ENCODE measurements at regions not wholly inside any gene's neighbourhood (a gene's known extent, or its start where the extent isn't known, plus 50 kb on each side); places are given as distances from the start of the nearest gene placed in this dataset.

DNA sequence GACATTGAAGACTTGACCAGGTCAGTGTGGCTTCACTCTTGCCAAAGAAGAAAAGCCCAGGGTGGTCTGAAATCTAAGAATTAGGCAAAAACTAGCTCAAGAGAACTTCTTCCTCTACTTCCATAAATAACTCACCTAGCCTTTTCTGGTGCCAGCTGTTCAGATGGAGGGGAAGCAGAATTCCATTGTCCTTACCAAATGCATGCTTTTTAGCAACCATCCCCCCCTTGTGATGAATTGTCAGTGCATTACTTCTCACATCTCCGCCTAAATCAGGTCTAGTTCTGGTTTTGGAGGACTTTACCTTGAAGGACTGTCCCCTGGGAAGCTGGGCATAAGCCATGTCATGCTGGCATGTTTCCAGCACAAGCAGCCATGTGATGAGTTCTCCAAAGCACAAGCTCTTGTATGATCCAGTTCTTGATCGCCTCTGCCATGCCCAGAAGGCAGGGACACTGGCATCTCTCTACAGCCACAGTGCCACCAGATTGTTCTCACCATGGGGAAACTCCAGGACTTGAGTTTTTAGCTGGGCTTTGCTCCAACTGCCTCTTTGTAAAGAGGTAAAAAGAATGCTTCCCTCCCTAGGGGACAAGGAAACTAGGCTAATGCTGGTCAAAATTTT, 96.4 kb upstream of the IL12A start:
- no peak for DNase-seq

DNA sequence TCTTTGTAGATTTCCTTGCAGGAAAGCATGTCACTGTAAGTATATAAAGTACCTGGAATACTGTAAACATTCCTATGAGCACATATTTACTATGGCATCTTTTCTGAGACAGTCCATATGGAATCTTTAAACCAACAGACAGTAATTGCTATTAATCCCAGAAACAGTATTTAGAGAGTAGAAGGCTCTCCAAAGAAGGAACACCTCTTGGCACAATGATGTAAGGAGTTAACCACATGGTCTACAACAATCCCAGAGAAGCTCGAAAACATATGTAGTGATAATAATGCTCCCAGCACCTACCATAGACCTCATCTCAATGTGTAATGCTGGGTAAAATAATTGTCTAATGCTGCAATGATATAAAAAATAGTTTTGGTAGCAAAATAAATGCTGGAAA, 95.8 kb upstream of the IL12A start:
- no peak for DNase-seq

DNA sequence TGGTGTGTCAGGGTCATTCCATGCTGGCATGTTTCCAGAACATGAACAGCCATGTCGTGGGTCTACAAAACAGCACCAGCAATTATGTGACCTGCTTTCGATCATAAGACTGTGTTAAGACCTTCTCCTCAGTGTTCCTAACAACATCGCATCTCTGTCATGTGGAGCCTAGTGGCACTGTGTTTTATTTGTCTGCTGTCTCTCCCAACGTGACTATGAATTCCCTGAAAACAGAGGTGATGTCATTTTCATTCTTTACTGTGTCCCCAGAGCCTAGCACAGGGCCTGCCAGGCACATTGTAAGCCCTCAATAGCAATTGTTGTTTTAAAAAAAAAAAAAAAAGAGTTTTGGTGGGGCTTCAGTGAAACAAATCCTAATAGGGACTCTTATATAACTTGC, 94.2 kb upstream of the IL12A start:
- no peak for DNase-seq

DNA sequence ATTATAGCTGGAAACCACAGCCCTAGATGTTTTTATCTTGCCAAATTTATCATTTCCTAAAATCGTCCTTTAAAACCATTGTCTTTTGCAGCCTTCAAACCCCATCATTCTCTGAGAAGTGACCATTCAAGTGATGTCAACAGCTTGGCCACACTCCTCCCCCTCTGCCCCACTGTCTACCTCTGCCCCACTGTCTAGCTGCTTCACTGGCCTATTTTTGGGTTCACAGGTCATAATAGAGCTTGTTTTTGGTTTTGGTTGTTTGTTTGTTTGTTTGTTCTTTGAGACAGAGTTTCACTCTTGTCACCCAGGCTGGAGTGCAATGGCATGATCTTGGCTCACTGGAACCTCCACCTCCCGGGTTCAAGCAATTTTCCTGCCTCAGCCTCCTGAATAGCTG, 93.2 kb upstream of the IL12A start:
- DNase-seq, result no peak

DNA sequence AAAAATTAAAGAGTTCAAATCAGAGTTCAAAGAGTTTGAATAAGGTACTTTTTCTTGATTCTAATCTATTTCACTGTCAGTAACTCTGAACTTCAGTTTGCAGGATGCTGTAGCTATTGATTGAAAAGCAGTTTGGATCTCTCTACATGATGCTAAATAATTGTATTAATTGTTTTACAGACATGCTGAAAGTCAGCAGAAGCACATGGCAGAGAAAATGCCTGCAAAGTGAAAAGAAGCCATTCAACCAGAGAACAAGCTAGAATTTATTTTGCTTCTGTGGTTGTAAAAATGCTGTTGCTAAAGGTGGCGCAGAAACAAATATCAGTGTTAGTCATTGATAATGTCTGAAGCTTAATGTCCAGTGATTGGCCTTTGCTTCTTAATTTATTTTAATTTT, 92.1 kb upstream of the IL12A start:
- DNase-seq, result no peak

DNA sequence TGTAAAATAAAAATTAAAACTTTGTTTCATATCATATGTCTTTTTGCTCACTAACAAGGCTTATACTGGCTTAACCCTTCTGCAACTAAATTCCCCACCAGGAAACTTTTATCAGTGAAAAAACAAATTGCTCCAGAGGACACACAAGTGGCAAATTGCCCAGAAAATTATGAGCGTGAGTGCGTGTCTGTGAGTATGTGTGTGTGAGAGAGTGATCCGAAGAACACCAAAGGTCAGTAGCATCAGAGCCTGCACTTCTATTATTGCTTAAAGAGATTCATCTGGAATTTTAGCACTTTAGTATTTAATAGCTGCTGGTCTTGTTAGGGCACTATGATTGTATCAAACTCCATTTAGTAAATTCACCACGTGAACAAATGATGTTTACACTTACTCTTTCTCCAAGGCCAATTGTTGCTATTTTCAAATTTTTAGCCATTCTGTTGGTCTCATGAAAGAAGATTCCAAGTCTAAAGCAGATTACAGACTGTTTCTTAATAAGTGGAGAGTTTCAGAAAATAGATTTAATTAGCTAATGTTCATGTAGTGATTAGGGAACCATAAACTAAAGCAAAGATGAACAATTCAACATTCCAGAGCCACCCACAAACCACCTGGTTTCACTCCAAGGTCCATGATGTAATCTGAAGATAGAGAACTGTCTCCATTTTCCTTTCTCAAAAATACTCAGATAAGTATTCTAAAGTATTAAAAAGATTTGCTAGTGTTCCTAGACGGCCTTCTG, 91.1 kb upstream of the IL12A start:
- no peak for DNase-seq

DNA sequence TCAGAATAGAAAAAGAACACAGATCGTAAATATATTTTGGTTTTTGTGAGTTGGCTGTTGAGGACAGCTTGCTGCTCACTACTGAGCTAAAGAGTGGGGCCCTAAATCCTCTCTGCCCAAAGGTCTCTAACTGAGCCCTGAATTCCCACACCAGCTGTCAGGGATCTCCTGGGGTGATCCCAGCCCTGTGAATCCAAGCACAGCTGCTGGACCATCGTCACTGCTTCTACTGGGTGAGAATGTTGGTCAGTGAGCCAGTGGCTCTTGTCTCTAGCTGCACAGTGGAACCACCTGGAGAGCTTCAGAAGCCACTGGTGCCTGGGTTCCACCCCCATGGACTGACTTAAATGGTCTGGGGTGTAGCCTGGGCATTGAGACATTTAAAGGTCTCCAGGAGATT, 90.5 kb upstream of the IL12A start:
- DNase-seq, result no peak

DNA sequence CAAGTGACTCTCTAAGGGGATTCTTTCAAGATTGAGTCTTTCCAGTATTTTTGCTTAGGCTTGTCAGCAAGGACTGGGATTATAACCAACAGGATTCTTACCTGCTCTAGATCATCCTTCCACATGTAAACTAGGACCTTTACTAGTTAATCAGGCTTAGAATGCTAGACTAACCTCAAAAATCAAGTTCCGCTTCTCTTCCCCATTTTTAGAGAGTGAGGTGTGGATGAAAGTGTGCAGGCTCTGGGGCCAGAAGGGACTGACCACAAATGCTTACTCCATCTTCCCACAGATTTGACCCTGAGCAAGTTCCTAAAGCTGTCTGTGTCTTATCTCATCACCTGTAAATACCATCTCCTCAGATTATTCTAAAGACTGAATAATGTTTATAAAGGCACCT, 89.5 kb upstream of the IL12A start:
- DNase-seq, result no peak

DNA sequence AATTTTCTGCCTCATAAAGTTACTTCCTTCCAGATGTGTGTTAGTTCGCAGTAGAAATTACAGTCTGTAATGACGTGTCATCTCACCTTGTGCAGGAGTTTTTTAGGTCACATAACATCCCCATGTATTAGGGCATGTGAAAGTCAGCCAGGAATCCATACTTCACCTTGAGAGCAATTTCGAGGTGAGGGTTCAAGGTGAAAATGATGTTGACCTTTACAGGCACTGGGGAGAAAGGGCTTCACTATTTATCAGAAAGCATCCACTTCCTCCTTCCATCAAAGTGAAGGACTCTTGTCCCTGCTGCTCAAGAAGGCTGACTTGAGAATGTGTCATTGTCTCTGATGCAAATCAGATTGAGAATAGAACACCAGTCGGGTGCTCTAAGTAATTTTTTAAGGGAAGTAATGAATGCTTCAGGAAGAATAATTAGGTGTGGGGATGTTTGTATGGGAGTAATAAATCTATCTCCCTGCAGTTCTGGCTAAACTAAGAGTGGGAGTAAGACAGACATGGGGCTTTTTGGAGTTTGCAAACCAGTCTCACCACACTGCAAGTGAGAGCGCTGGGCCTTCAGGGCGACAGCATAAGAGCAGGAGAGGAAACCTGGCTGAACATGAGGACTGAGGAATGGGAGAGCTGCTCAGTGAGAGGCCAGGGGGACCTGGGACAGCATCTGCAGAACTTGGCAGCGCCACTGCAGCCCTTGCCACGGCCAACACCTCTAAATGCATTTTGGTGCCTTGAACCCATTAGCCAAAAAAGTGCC, 85.9 kb upstream of the IL12A start:
- DNase-seq, result peak in 1 of 2 donors; percentile 20

DNA sequence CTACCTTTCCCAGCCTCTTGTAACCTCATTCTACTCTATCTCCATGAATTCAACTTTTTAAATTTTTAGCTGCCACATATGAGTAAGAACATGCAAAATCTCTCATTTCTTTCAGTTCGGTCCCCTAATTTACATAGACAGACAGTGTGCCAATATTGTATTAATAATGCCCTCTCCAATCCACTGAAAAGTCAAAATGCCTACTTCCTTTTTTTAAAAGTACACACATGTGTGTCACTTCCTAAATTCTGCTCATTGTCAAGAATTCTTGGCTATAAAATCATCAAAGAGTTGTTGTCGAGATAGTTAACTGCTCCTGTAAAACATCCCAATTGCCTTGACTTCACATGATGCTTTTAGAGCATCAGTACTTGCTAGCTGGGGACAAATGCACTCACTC, 84.2 kb upstream of the IL12A start:
- peak in 1 of 2 donors; percentile 40 for DNase-seq

DNA sequence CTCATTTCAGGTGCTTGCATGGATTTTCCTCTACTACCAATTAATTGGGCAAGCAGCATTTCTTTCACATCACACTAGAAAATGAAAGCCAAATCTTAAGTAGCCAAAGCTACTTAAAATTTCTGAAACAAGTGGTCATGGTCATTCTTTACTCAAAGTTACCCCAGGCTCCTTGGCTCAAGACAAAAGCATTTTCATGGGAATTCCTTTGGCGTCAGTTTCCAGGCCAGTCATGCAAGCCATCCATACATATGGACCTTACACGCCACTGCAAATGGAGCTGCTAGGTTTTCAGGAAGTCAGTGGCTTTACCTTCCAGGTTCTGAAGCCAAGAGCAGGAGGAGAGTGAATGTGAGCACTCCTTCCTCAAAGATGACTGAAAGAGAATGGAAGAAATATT, 83.7 kb upstream of the IL12A start:
- DNase-seq, result no peak

DNA sequence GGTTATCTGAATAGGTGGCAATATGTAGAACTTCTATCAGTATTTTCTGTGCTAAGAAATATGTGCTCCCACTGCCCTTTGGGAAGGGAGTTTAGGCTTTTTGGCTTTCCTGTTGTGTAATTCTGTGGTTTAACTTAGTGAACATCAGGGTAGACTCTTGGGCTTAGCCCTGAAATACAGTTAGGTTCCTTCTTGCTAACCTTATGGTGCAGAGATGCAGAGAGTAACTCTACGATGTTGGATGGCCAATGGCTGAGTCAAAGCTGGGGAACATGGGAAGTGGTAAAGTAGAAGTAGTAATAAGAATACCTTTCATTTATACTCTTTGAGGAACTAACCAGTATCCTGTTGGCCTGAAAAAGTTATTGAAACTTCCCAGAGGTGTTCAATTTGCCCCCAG, 80.8 kb upstream of the IL12A start:
- peak in 1 of 2 donors; percentile 40 for DNase-seq

DNA sequence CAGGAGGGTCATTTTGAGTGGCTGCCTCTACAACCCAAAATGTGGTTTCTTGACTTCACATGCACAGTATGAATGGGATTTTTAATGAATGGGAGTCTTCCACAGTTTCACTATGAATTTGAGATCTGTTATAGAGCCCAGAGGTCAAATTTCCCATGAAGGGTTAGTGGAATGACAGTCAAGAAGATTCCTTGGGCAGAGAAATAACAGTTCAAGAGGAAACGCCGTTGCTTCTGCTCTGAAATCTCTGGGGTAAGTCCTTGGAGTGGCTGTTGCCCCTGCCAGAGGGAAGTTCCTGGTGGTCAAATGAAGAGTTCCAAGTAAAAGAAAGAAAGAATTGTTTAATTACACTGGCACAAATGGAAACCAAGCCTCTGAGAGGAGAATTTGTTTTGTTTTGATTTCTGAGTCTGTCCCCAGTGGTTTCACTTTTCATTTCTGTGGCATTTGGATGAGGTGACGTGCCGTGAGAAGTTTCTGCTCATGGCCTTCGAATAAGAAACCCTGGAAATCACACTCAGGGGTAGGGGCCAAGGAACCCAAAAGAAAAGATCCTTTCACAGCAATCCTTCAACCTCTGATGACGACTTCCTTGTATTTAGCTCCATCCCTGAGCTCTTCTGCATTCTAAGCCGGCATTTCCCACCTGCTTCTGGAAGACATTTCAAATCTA, 77.5 kb upstream of the IL12A start:
- peak in 1 of 2 donors; percentile 44 for DNase-seq

DNA sequence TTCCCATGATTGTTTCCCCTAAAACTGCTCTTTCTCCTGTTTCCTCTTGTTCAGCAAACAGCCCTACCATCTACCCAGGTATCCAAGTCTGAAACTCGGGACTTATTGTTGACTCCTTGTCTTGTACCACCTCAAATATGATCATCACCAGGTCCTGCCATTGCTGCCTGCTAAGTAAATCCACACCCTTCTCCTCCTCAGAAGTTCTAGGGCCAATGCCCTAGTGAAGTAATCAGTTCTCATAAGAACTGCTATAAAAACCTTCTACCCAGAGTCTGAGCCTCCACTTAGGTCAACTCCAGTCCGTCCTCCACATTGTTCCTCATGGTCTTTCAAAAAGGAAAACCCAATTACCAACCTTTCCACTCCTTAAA, 77.0 kb upstream of the IL12A start:
- no peak for DNase-seq

DNA sequence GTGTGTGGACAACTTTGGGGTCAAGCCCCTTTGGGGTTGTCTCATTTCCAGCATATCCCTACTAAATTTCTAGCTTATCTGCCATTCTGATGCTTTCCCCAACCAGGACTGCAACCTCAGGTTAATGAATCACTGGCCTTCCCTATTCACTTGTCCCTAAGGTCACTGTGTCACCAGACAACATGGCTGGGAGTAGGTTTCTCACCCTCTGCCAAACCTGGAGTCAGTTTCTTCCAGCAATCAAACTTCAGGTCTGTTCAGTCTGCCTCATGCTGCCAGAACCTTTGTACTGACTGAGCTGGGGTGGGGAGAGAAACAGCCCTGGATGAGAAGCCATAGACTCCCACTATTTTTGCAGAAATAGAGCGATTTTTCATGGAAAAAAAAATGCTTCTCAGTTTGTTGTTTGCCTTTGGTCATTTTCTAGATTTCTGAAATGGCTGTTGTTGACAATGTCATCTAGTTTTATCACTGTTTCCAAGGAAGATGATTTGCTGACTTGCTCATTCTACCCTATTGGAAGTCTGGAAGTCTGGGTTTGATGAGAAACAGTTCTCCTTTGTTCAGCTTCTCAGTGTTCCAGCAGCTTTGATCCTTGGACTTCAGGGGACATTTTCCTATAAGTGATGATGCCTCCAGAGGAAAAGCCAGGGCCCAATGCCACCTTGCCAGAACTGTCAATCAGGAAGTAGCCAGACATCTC, 74.8 kb upstream of the IL12A start:
- no peak for DNase-seq

DNA sequence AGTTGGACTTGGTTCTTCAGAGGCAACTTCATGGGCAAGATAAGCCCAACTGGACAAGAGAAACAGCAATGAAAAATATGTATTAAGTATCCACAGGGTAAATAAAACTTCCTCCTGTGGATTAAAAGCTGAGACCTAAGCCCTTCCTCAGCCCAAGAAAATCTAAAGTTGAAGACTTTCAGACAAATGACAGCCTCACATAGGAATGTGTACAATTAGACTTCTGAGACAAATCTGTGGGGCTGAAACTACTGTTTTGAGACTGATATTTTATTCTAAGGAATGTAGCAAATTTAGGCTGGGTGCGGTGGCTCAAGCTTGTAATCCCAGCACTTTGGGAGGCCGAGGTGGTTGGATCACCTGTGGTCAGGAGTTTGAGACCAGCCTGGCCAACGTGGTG, 74.2 kb upstream of the IL12A start:
- no peak for DNase-seq

DNA sequence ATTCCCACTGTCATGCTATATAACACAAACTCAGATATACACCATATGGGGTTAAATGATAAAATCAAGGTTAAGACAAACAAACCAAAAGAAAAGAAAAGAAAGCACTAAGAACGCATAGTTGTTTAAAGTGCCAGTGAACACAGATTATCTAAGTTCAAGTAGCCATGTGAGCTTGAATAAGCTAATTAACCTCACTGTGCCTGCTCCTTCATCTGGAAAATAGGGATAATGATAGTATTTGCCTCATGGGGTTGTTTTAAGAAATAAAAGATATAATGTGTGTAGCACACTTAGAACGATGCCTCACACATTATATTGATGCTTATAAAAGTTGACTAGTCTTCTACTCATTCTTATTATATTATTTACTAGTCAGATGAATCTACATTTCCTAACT, 72.6 kb upstream of the IL12A start:
- no peak for DNase-seq

DNA sequence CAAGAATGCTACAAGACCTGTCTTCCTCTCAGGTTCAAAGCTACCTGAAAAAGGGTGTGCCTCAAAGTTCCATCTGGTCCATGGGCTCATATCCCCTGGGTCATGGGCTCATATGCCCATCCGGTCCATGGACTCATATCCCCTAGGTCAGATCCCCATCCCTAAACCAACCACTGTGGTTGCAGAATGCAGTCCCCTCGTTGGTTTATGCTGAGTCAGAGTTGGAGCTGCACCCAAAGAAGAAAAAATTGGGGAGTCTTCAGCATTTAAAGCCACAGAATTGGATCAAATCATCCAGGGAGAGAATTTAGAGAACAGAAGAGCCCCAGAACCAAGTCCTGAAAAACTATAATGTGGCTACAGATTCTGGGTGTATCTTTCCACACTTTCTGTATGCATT, 71.5 kb upstream of the IL12A start:
- DNase-seq, result no peak

DNA sequence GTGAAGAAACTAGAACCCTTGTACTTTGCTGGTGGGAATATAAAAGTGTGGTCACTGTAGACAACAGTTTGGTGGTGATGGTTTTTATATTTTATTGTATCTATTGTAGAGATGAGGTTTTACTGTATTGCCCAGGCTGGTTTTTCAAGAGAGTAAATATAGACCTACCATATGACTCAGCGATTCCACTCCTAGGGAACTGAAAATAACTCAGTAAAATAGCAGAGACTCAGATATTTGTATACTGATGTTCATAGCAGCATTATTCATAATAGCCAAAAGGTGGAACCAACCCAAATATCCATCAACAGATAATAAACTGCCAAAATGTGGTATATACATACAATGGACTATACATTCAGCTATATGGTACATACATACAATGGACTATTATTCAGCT, 68.8 kb upstream of the IL12A start:
- peak in 1 of 2 donors; percentile 77 for DNase-seq

DNA sequence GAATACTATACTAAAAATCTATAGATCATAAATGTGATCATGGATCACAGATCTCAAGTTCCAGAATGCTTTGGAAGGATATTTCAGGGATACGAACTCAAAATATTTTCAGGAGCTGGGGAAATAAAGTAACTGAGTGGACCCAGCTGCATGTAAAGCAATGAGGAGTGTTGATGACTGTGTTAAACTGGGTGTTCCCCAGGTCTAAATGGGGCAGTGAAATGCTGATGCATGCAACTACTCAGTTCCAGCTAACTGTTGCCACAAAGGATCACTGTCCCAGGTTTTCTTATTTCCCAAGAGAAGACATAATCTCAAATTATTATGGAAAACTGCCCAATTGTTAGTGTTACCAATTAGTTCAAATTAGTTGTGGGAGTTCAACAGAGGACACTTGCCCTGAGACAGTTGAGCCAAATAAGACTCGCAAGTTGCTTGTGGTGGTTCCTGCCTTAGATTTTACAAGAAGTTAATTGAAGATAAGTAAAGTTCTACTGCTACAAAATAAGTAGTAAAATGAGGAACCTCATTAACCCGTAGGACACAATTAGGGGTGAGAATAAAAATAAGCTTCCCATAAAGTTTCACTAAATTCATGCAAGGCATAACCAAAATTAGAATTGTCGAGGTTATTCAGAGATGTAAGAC, 66.3 kb upstream of the IL12A start:
- no peak for DNase-seq

DNA sequence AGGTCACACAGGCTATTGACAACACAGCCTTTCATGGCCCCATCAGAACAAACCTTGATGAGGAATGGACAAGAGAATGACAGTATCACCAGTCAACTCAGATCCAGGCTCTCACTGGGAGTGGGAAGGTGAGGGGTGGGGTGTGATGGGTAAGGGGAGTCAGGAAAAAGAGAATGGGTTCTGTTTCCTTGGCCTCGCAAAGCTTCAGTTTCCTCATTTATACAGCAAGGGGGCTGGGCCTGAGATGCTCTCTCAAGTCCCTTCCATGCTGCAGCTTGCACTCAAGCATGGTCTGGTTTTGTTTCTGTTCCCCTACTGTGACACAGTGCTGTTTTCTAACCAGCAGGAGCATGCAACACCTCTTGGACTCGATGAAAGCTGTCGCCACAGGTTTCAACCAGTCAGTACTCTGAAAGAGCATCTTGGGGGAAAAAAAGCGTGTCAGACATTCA, 65.7 kb upstream of the IL12A start:
- no peak for DNase-seq

DNA sequence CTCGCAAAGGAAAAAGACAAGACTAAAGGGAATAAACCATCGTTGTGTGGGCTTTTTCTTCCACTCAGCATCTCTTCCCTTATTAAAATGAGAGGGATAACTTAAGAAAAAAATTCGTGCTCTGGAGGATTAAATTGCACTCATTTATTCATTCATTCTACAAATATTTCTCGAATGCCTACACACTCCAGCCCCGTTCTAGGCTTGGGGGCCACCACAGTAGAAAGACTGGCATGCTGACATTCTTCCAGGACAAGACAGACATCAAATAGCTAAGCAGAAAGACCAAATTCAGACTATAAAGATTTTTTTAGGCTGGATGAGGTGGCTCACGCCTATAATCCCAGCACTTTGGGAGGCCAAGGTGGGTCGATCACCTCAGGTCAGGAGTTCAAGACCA, 65.3 kb upstream of the IL12A start:
- no peak for DNase-seq
